HG03025 (cell line): ENCODE measurements at regions not wholly inside any gene's neighbourhood (a gene's known extent, or its start where the extent isn't known, plus 50 kb on each side); places are given as distances from the start of the nearest gene placed in this dataset.
"Not testable (repeated sequence)": the region's sequence is repeated elsewhere in the genome, so short reads cannot be mapped to it uniquely, and the experiment has no call there.

Experiments
- ATAC-seq: cut with Tn5 transposase; IDR thresholded peaks from one replicate; pipeline ENCODE4 v1.9.1; 2021; ENCODE audit warnings: mild to moderate bottlenecking, moderate library complexity; ENCODE audit not compliant: unreplicated experiment, low FRiP score

GRCh38 chr5:130624805-130625204 lies 540.3 kb downstream of the HINT1 start:
- no peak for ATAC-seq

GRCh38 chr5:130616161-130616560 lies 548.9 kb downstream of the HINT1 start:
- no peak for ATAC-seq

- no peak for ATAC-seq
Measured at GRCh38 chr5:130605234-130605633, 559.8 kb downstream of the HINT1 start.

- not testable (repeated sequence) for ATAC-seq
Measured at GRCh38 chr5:130596647-130597046, 568.4 kb downstream of the HINT1 start.

- no peak for ATAC-seq
Measured at GRCh38 chr5:130580264-130580663, 584.8 kb downstream of the HINT1 start.

- ATAC-seq, result no peak
Measured at GRCh38 chr5:130578354-130578753, 586.7 kb downstream of the HINT1 start.

- no peak for ATAC-seq
Measured at GRCh38 chr5:130571076-130571475, 594.0 kb downstream of the HINT1 start.

- no peak for ATAC-seq
Measured at GRCh38 chr5:130568791-130569190, 596.3 kb downstream of the HINT1 start.

GRCh38 chr5:130555429-130555828 lies 609.6 kb downstream of the HINT1 start:
- ATAC-seq, result no peak

- no peak for ATAC-seq
Measured at GRCh38 chr5:130550562-130550928, 614.5 kb downstream of the HINT1 start.

GRCh38 chr5:130549884-130550561 lies 615.0 kb downstream of the HINT1 start:
- ATAC-seq, result no peak

GRCh38 chr5:130546211-130546610 lies 618.8 kb downstream of the HINT1 start:
- ATAC-seq, result no peak

GRCh38 chr5:130545291-130545690 lies 619.8 kb downstream of the HINT1 start:
- no peak for ATAC-seq

GRCh38 chr5:130541617-130542221 lies 623.3 kb downstream of the HINT1 start:
- ATAC-seq, result no peak

GRCh38 chr5:130536691-130537090 lies 628.4 kb downstream of the HINT1 start:
- no peak for ATAC-seq

GRCh38 chr5:130532786-130533185 lies 628.5 kb downstream of the CHSY3 start:
- no peak for ATAC-seq

- no peak for ATAC-seq
Measured at GRCh38 chr5:130529511-130530485, 625.5 kb downstream of the CHSY3 start.

GRCh38 chr5:130529111-130529510 lies 624.8 kb downstream of the CHSY3 start:
- ATAC-seq, result no peak

- ATAC-seq, result no peak
Measured at GRCh38 chr5:130528474-130528873, 624.2 kb downstream of the CHSY3 start.

GRCh38 chr5:130526708-130527107 lies 622.4 kb downstream of the CHSY3 start:
- no peak for ATAC-seq

GRCh38 chr5:130520211-130520610 lies 615.9 kb downstream of the CHSY3 start:
- no peak for ATAC-seq
